ENCODE measurements at regions not wholly inside any gene's neighbourhood (a gene's known extent, or its start where the extent isn't known, plus 50 kb on each side); places are given as distances from the start of the nearest gene placed in this dataset.

DNA sequence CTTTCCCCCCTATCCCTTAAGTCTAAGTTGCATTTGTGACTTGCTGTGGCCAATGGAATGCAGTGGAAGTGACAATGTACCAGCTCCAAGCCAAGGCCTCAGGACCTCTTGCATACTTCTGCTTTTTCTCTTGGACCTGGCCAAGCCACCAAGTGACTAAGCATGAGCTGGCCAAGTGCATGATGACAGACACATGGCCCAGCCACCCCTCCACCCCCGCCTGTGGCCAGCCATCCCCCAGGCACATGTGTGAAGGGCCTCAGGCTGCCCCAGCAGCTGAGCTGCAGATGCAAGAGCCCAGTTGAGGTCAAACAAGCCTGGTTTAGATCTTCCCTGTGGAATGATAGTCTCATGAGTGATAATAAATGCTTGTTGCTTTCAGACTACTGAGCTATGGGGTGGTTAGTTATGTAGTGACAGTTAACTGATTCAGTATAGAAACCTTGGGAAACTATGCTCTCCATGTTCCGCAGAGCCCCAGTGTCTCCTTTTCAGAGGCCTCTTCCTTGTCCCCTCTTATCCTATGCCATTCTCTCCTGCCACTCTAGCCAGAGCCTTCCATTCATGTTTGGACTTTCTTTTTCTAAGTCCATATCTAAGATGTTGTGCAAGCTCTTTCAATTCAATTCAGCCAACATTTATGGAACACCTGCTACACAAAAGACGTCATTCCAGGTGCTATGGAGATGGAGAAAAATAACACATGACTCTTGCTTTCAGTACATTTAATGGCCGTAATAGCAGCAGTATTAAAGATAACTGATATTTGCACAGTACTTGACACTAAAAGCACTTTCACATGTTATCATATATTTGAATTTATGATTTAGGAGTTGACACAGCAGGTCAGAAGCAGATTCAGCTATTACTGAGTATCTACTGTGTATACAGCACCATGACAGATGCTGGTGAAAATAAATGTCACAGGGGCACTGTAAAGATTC, 55.5 kb upstream of the LOXL4 start (continued):
- TF ChIP-seq, protein P1, sequence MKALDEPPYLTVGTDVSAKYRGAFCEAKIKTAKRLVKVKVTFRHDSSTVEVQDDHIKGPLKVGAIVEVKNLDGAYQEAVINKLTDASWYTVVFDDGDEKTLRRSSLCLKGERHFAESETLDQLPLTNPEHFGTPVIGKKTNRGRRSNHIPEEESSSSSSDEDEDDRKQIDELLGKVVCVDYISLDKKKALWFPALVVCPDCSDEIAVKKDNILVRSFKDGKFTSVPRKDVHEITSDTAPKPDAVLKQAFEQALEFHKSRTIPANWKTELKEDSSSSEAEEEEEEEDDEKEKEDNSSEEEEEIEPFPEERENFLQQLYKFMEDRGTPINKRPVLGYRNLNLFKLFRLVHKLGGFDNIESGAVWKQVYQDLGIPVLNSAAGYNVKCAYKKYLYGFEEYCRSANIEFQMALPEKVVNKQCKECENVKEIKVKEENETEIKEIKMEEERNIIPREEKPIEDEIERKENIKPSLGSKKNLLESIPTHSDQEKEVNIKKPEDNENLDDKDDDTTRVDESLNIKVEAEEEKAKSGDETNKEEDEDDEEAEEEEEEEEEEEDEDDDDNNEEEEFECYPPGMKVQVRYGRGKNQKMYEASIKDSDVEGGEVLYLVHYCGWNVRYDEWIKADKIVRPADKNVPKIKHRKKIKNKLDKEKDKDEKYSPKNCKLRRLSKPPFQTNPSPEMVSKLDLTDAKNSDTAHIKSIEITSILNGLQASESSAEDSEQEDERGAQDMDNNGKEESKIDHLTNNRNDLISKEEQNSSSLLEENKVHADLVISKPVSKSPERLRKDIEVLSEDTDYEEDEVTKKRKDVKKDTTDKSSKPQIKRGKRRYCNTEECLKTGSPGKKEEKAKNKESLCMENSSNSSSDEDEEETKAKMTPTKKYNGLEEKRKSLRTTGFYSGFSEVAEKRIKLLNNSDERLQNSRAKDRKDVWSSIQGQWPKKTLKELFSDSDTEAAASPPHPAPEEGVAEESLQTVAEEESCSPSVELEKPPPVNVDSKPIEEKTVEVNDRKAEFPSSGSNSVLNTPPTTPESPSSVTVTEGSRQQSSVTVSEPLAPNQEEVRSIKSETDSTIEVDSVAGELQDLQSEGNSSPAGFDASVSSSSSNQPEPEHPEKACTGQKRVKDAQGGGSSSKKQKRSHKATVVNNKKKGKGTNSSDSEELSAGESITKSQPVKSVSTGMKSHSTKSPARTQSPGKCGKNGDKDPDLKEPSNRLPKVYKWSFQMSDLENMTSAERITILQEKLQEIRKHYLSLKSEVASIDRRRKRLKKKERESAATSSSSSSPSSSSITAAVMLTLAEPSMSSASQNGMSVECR (CRISPR knock-in tag; IDR thresholded peaks at IDR 0.05), result peak; percentile 66
- TF ChIP-seq TRIM24 (IDR thresholded peaks at IDR 0.05) (peak in 1 of 2 experiments; percentile 68; a peak in 1 of 4 replicates), L3MBTL2 (IDR thresholded peaks at IDR 0.05) (peak; percentile 92), SPI1 (IDR thresholded peaks at IDR 0.05; ENCODE audit: borderline replicate concordance, low read depth, low read length) (peak; percentile 57; the same call in 1 of the 2 replicates), TEAD4 (IDR thresholded peaks at IDR 0.05; ENCODE audit: low read length) (peak; percentile 59; the same call in 1 of the 2 replicates), TEAD4 (CRISPR knock-in tag; IDR thresholded peaks at IDR 0.05; ENCODE audit: borderline replicate concordance) (no peak), TSC22D4 (tag; IDR thresholded peaks at IDR 0.05) (no peak), EHMT2 (IDR thresholded peaks at IDR 0.05) (peak; percentile 67), SMARCC2 (IDR thresholded peaks at IDR 0.05; ENCODE audit: low read depth) (peak; percentile 86), KAT7 (CRISPR knock-in tag; IDR thresholded peaks at IDR 0.05; ENCODE audit: borderline replicate concordance) (no peak), PYGO2 (tag; IDR thresholded peaks at IDR 0.05) (no peak), NEUROD1 (IDR thresholded peaks at IDR 0.05; ENCODE audit: borderline replicate concordance, low read depth, low read length, partially characterized antibody) (peak; percentile 74), U2AF2 (optimal IDR thresholded peaks at IDR 0.05; ENCODE audit: low read depth, low read length) (no peak), CCNT2 (IDR thresholded peaks at IDR 0.05; ENCODE audit: borderline replicate concordance, extremely low read depth, insufficient read length, low read depth, low read length) (peak; percentile 79)
- TF ChIP-seq, protein P2, sequence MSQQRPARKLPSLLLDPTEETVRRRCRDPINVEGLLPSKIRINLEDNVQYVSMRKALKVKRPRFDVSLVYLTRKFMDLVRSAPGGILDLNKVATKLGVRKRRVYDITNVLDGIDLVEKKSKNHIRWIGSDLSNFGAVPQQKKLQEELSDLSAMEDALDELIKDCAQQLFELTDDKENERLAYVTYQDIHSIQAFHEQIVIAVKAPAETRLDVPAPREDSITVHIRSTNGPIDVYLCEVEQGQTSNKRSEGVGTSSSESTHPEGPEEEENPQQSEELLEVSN (IDR thresholded peaks at IDR 0.05; ENCODE audit: borderline replicate concordance in 1 of 2, extremely low read depth in 1 of 2, insufficient read depth in 1 of 2, insufficient read length in 1 of 2, low read depth in 1 of 2, low read length in 1 of 2, poor library complexity in 1 of 2, severe bottlenecking in 1 of 2), result peak; percentile 75 to 80
- TF ChIP-seq, protein P3, sequence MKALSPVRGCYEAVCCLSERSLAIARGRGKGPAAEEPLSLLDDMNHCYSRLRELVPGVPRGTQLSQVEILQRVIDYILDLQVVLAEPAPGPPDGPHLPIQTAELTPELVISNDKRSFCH (CRISPR knock-in tag; IDR thresholded peaks at IDR 0.05), result no peak
- TF ChIP-seq, protein P3 (tag; IDR thresholded peaks at IDR 0.05), result no peak
- TF ChIP-seq, protein P4, sequence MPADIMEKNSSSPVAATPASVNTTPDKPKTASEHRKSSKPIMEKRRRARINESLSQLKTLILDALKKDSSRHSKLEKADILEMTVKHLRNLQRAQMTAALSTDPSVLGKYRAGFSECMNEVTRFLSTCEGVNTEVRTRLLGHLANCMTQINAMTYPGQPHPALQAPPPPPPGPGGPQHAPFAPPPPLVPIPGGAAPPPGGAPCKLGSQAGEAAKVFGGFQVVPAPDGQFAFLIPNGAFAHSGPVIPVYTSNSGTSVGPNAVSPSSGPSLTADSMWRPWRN (IDR thresholded peaks at IDR 0.05; ENCODE audit: low read depth), result peak; percentile 51; the same call in 1 of the 2 replicates
- TF ChIP-seq, protein P5, sequence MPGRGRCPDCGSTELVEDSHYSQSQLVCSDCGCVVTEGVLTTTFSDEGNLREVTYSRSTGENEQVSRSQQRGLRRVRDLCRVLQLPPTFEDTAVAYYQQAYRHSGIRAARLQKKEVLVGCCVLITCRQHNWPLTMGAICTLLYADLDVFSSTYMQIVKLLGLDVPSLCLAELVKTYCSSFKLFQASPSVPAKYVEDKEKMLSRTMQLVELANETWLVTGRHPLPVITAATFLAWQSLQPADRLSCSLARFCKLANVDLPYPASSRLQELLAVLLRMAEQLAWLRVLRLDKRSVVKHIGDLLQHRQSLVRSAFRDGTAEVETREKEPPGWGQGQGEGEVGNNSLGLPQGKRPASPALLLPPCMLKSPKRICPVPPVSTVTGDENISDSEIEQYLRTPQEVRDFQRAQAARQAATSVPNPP (IDR thresholded peaks at IDR 0.05; ENCODE audit: borderline replicate concordance, insufficient read depth, insufficient read length), result no peak
